ENCODE measurements at regions not wholly inside any gene's neighbourhood (a gene's known extent, or its start where the extent isn't known, plus 50 kb on each side); places are given as distances from the start of the nearest gene placed in this dataset.

DNA sequence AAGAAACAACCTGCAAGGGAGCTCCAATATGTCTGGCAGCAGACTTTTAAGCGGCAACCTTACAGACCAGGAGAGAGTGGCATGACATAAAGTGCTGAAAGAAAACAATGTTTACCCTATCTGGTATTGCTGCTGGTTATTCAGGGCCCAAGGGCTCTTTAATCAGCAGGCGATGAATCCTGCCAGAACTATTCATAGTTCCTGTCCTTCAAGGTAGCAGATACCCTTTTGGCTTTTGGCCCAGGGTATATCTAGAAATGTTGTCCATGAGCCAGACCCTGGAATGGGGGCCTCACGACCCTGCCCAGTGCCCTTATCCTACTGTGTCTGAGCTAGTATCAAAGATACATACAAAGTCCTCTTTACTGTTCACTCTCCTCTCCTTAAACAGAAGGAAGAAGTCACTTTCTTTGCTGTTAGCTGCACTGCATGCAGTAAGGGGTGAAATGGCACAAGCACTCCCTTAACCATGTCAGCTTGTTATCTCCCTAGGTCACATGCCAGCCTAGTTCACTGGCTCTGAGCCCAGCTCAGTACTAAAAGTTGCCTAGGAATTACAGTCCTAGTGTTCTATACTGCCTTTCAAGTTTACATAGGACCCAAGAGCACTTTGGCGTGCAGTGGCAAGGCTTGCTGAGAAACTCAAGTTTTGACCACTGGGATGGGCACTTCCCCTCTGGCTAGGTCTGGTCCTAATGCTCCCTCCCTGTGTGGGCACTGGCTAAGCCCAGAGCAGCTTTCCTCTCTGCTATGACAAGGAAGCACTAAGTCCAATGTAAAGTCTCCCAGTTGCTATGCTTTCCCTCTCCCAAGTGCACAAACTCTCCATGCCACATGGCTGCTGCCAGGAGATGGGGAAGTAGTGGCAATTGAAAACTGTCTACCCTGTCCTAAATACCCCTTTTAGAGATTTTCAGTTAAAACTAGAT lies 122.0 kb downstream of the HTR1B start:
- TF ChIP-seq, protein P1, sequence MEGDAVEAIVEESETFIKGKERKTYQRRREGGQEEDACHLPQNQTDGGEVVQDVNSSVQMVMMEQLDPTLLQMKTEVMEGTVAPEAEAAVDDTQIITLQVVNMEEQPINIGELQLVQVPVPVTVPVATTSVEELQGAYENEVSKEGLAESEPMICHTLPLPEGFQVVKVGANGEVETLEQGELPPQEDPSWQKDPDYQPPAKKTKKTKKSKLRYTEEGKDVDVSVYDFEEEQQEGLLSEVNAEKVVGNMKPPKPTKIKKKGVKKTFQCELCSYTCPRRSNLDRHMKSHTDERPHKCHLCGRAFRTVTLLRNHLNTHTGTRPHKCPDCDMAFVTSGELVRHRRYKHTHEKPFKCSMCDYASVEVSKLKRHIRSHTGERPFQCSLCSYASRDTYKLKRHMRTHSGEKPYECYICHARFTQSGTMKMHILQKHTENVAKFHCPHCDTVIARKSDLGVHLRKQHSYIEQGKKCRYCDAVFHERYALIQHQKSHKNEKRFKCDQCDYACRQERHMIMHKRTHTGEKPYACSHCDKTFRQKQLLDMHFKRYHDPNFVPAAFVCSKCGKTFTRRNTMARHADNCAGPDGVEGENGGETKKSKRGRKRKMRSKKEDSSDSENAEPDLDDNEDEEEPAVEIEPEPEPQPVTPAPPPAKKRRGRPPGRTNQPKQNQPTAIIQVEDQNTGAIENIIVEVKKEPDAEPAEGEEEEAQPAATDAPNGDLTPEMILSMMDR (conservative IDR thresholded peaks at IDR 0.05; ENCODE audit: low read depth, low read length): no peak
- no peak for TF ChIP-seq EZH2 (IDR thresholded peaks at IDR 0.05; ENCODE audit: borderline replicate concordance, low read depth, low read length, poor library complexity, severe bottlenecking)

Measured in A673 (cell line).